ENCODE measurements at regions not wholly inside any gene's neighbourhood (a gene's known extent, or its start where the extent isn't known, plus 50 kb on each side); places are given as distances from the start of the nearest gene placed in this dataset.
"Not testable (repeated sequence)": the region's sequence is repeated elsewhere in the genome, so short reads cannot be mapped to it uniquely, and the experiment has no call there.

- Mint-ChIP-seq H3K36me3 (ENCODE audit: unreplicated experiment) (no peaks in the 10 kb centered on the region), H3K9me3 (ENCODE audit: unreplicated experiment) (no peaks in the 10 kb centered on the region), H3K4me3 (ENCODE audit: unreplicated experiment) (no peak overlapping the region), H3K27ac (ENCODE audit: unreplicated experiment) (no peak overlapping the region), H3K4me1 (ENCODE audit: unreplicated experiment) (peaks cover 2% of the 10 kb centered on the region), H3K27me3 (ENCODE audit: unreplicated experiment) (peaks cover 48% of the 10 kb centered on the region)
- no peak for TF ChIP-seq CTCF (IDR thresholded peaks at IDR 0.05)
- DNase-seq (ENCODE audit: extremely low spot score, unreplicated experiment) = no peak
Measured at GRCh38 chr17:77064598-77064997, 76.2 kb upstream of the SEC14L1 start.

GRCh38 chr17:77066165-77066564, 74.6 kb upstream of the SEC14L1 start:
- H3K27me3 Mint-ChIP-seq (ENCODE audit: unreplicated experiment) = peaks cover 48% of the 10 kb centered on the region

GRCh38 chr17:77066726-77067409, 73.9 kb upstream of the SEC14L1 start:
- H3K4me1 Mint-ChIP-seq (ENCODE audit: unreplicated experiment); H3K27ac Mint-ChIP-seq (ENCODE audit: unreplicated experiment); H3K9me3 Mint-ChIP-seq (ENCODE audit: unreplicated experiment); H3K36me3 Mint-ChIP-seq (ENCODE audit: unreplicated experiment); DNase-seq (ENCODE audit: extremely low spot score, unreplicated experiment); H3K4me3 Mint-ChIP-seq (ENCODE audit: unreplicated experiment): not testable (repeated sequence)
- TF ChIP-seq CTCF (IDR thresholded peaks at IDR 0.05) = peak; percentile 90
- peaks cover 46% of the 10 kb centered on the region for H3K27me3 Mint-ChIP-seq (ENCODE audit: unreplicated experiment)

More at GRCh38 chr17:77066165-77066564, 74.6 kb upstream of the SEC14L1 start:
- Mint-ChIP-seq H3K4me1 (ENCODE audit: unreplicated experiment) (peaks cover 2% of the 10 kb centered on the region), H3K36me3 (ENCODE audit: unreplicated experiment) (no peaks in the 10 kb centered on the region), H3K9me3 (ENCODE audit: unreplicated experiment) (no peaks in the 10 kb centered on the region), H3K4me3 (ENCODE audit: unreplicated experiment) (no peak overlapping the region), H3K27ac (ENCODE audit: unreplicated experiment) (no peak overlapping the region)
- TF ChIP-seq CTCF (IDR thresholded peaks at IDR 0.05) = no peak
- DNase-seq (ENCODE audit: extremely low spot score, unreplicated experiment) = no peak

GRCh38 chr17:77068915-77069314, 71.9 kb upstream of the SEC14L1 start:
- no peak for DNase-seq (ENCODE audit: extremely low spot score, unreplicated experiment)
- Mint-ChIP-seq H3K4me3 (ENCODE audit: unreplicated experiment) (no peak overlapping the region), H3K27ac (ENCODE audit: unreplicated experiment) (no peak overlapping the region), H3K9me3 (ENCODE audit: unreplicated experiment) (no peaks in the 10 kb centered on the region), H3K36me3 (ENCODE audit: unreplicated experiment) (no peaks in the 10 kb centered on the region), H3K4me1 (ENCODE audit: unreplicated experiment) (peaks cover 2% of the 10 kb centered on the region), H3K27me3 (ENCODE audit: unreplicated experiment) (peaks cover 63% of the 10 kb centered on the region)
- TF ChIP-seq CTCF (IDR thresholded peaks at IDR 0.05) = no peak

DNA sequence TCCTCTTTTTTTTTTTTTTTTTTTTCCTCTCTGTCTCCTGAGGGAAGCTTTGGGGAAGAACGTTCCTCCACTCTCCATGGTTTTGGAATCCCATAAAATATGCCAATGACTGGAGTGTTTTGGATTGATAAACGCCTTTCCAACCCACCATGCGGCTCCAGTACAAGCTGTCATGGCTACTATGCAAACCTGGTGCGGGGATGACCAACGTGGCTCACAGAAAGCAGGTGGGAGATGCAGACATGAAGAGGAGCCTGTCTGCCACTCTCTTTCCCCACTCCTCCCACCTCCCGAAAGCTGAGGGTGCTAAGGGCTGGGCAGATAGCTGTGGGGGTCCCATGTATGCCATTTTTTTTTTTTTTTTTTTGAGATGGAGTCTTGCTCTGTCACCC, 69.9 kb upstream of the SEC14L1 start:
- H3K36me3 Mint-ChIP-seq (ENCODE audit: unreplicated experiment) = no peaks in the 10 kb centered on the region
- H3K27me3 Mint-ChIP-seq (ENCODE audit: unreplicated experiment) = peaks cover 65% of the 10 kb centered on the region

More for the DNA sequence above, 69.9 kb upstream of the SEC14L1 start:
- H3K9me3 Mint-ChIP-seq (ENCODE audit: unreplicated experiment) = no peaks in the 10 kb centered on the region
- H3K4me1 Mint-ChIP-seq (ENCODE audit: unreplicated experiment) = peaks cover 2% of the 10 kb centered on the region
- H3K27ac Mint-ChIP-seq (ENCODE audit: unreplicated experiment) = no peak overlapping the region
- H3K4me3 Mint-ChIP-seq (ENCODE audit: unreplicated experiment) = no peak overlapping the region
- DNase-seq (ENCODE audit: extremely low spot score, unreplicated experiment) = no peak
- no peak for TF ChIP-seq CTCF (IDR thresholded peaks at IDR 0.05)

Data from osteocyte (in vitro differentiated cells).